ENCODE measurements at regions not wholly inside any gene's neighbourhood (a gene's known extent, or its start where the extent isn't known, plus 50 kb on each side); places are given as distances from the start of the nearest gene placed in this dataset.

- TF ChIP-seq, protein P1, sequence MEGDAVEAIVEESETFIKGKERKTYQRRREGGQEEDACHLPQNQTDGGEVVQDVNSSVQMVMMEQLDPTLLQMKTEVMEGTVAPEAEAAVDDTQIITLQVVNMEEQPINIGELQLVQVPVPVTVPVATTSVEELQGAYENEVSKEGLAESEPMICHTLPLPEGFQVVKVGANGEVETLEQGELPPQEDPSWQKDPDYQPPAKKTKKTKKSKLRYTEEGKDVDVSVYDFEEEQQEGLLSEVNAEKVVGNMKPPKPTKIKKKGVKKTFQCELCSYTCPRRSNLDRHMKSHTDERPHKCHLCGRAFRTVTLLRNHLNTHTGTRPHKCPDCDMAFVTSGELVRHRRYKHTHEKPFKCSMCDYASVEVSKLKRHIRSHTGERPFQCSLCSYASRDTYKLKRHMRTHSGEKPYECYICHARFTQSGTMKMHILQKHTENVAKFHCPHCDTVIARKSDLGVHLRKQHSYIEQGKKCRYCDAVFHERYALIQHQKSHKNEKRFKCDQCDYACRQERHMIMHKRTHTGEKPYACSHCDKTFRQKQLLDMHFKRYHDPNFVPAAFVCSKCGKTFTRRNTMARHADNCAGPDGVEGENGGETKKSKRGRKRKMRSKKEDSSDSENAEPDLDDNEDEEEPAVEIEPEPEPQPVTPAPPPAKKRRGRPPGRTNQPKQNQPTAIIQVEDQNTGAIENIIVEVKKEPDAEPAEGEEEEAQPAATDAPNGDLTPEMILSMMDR (IDR thresholded peaks at IDR 0.05; ENCODE audit: control extremely low read depth, extremely low read depth, low read depth, missing control alignments): no peak
- DNase-seq (ENCODE audit: extremely low spot score): no peak
- ChIA-PET CTCF (interaction anchor here (1.0 kb wide), 1 partner anchor 39 kb away, joined by 3 read pairs; no protein-coding TSS in a partner anchor), POLR2A (no interaction called here)
These were observed 92.4 kb upstream of the CEP85L start for GRCh38 chr6:118743746-118744145.

DNA sequence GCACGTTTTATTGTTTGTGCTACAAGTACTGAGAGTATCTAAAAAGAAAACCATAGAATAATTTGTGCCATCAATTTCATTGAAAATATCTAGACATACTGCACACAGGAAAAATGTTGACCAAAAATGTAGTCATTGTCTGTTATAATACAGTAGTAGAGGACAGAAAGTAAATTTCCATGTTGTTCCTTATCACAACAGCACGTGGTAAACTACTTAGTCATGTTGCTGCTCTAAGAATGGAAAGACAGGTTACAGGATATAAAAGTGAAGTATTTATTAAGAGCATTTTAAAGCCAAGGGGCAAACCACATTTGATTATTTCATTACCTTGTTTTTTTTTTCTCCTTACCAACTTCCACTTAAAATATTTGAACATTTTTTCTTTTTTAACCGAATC, 89.0 kb upstream of the CEP85L start:
- TF ChIP-seq, protein P1 (IDR thresholded peaks at IDR 0.05; ENCODE audit: control extremely low read depth, extremely low read depth, low read depth, missing control alignments): no peak
- POLR2A ChIA-PET: no interaction called here
- DNase-seq (ENCODE audit: extremely low spot score): no peak
- CTCF ChIA-PET: no interaction called here

GRCh38 chr6:118739696-118740353, 88.4 kb upstream of the CEP85L start:
- TF ChIP-seq, protein P1 (IDR thresholded peaks at IDR 0.05; ENCODE audit: control extremely low read depth, extremely low read depth, low read depth, missing control alignments): no peak
- CTCF ChIA-PET: no interaction called here
- DNase-seq (ENCODE audit: extremely low spot score): no peak
- POLR2A ChIA-PET: no interaction called here

- no peak for DNase-seq (ENCODE audit: extremely low spot score)
- CTCF ChIA-PET: interaction anchor here (1.6 kb wide), 1 partner anchor 29 kb away, joined by 3 read pairs; no protein-coding TSS in a partner anchor
- POLR2A ChIA-PET: no interaction called here
- TF ChIP-seq, protein P1 (IDR thresholded peaks at IDR 0.05; ENCODE audit: control extremely low read depth, extremely low read depth, low read depth, missing control alignments): no peak
These were observed 85.0 kb upstream of the CEP85L start for GRCh38 chr6:118736440-118736839.

GRCh38 chr6:118735320-118735719, 83.9 kb upstream of the CEP85L start:
- ChIA-PET POLR2A (no interaction called here), CTCF (interaction anchor here (2.1 kb wide), 1 partner anchor 170 kb away, joined by 7 read pairs; no protein-coding TSS in a partner anchor)
- TF ChIP-seq, protein P1 (IDR thresholded peaks at IDR 0.05; ENCODE audit: control extremely low read depth, extremely low read depth, low read depth, missing control alignments): peak; percentile 58
- DNase-seq (ENCODE audit: extremely low spot score): peak; percentile 49

DNA sequence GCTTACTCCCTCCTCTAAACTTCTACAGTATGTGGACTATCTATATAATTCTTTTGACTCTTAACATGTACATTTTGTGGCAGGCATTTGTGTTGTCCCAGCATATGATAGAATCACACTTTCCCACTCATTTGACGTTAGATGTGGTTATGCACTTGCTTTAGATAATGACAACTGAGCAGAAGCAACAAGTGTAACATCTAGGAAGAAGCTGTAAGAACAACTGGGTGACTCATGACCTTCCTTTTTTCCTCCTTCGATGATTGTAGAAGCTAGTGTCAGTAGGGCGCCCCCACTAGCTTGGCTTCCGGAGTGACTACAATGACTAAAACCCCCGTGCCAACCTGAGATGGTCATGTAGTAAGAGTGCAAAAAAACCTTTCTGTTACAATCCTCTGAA, 74.6 kb upstream of the CEP85L start:
- no peak for DNase-seq (ENCODE audit: extremely low spot score)
- ChIA-PET CTCF (interaction anchor here (0.7 to 1.3 kb wide), 4 partner anchors 8 to 161 kb away, joined by 3 read pairs; no protein-coding TSS in a partner anchor), POLR2A (no interaction called here)
- TF ChIP-seq, protein P1 (IDR thresholded peaks at IDR 0.05; ENCODE audit: control extremely low read depth, extremely low read depth, low read depth, missing control alignments): no peak
